CD14-positive monocyte (primary cell): ENCODE measurements at regions not wholly inside any gene's neighbourhood (a gene's known extent, or its start where the extent isn't known, plus 50 kb on each side); places are given as distances from the start of the nearest gene placed in this dataset.

Source experiments
- DNase-seq, 3 donors: peaks; one replicate each; pipeline ENCODE4 v3.0.0-alpha.2; 2011 to 2022
- H2AFZ ChIP-seq: 2 replicates; pipeline ENCODE4 v1.6.0; 2012; ENCODE audit warnings: mild to moderate bottlenecking, low read depth, low read length, inconsistent platforms; ENCODE audit not compliant: insufficient read depth, poor library complexity, severe bottlenecking
- H3K27ac ChIP-seq, 2 donors: 1 replicate in 1 of 2; 2 replicates in 1 of 2; pipeline ENCODE4 v1.5.1; 2012 to 2013; ENCODE audit warnings: low read length in 2 of 2, control low read depth in 1 of 2, inconsistent platforms in 1 of 2, low read depth in 1 of 2, mild to moderate bottlenecking in 1 of 2
- H3K27me3 ChIP-seq, 2 donors: one replicate each; pipeline versions ENCODE4 v1.6.0 to v1.6.1; 2011 to 2013; ENCODE audit warnings: low read length in 2 of 2; ENCODE audit not compliant: control insufficient read depth in 2 of 2, insufficient read depth in 2 of 2
- H3K36me3 ChIP-seq, 2 donors: replicated peaks in 1 of 2; 1 replicate in 1 of 2; 2 replicates in 1 of 2; pipeline versions ENCODE4 v1.5.1 to v1.6.1; 2012 to 2013; ENCODE audit warnings: low read length in 2 of 2, control low read depth in 1 of 2, inconsistent platforms in 1 of 2, mild to moderate bottlenecking in 1 of 2; ENCODE audit not compliant: insufficient read depth in 2 of 2, control insufficient read depth in 1 of 2
- H3K4me1 ChIP-seq, 2 donors: 1 replicate in 1 of 2; 2 replicates in 1 of 2; pipeline versions ENCODE4 v1.5.1 to v1.6.1; 2012 to 2013; ENCODE audit warnings: low read length in 2 of 2, control low read depth in 1 of 2, inconsistent platforms in 1 of 2, mild to moderate bottlenecking in 1 of 2, moderate library complexity in 1 of 2; ENCODE audit not compliant: insufficient read depth in 2 of 2, control insufficient read depth in 1 of 2
- H3K4me2 ChIP-seq: replicated peaks from 2 replicates; pipeline ENCODE3; 2012; ENCODE audit warnings: low read length, moderate library complexity, mild to moderate bottlenecking; ENCODE audit not compliant: poor library complexity, severe bottlenecking; ENCODE audit errors: extremely low read depth
- H3K4me3 ChIP-seq, 3 experiments: fragments of 200-600 bp in 1 of 3; sonication (generic) in 1 of 3; replicated peaks in 1 of 3; 1 replicate in 2 of 3; 2 replicates in 1 of 3; pipeline ENCODE4 v1.5.1; 2011 to 2013; ENCODE audit warnings: low read length in 3 of 3, mild to moderate bottlenecking in 3 of 3, control low read depth in 2 of 3, low read depth in 2 of 3, inconsistent platforms in 1 of 3, moderate library complexity in 1 of 3
- H3K79me2 ChIP-seq: 2 replicates; pipeline ENCODE4 v1.6.0; 2012; ENCODE audit warnings: mild to moderate bottlenecking, control low read depth, inconsistent platforms, low read length, moderate library complexity; ENCODE audit not compliant: insufficient read depth
- H3K9ac ChIP-seq: 2 replicates; pipeline ENCODE4 v1.6.0; 2017; ENCODE audit warnings: low read length, mild to moderate bottlenecking; ENCODE audit not compliant: insufficient read depth, poor library complexity, severe bottlenecking
- H3K9me3 ChIP-seq, 2 donors: replicated peaks in 1 of 2; 1 replicate in 1 of 2; 2 replicates in 1 of 2; pipeline versions ENCODE4 v1.5.1 to v1.6.1; 2012 to 2013; ENCODE audit warnings: low read length in 2 of 2, control low read depth in 1 of 2; ENCODE audit not compliant: control insufficient read depth in 1 of 2, insufficient read depth in 1 of 2
- H4K20me1 ChIP-seq: 2 replicates; pipeline ENCODE4 v1.6.0; 2012; ENCODE audit warnings: mild to moderate bottlenecking, low read length, control low read depth, moderate library complexity; ENCODE audit not compliant: insufficient read depth
- H3K27ac Mint-ChIP-seq, 7 donors: one replicate each; pipeline ENCODE4 v1.8.0; 2020; ENCODE audit warnings: mild to moderate bottlenecking in 7 of 7, mixed read lengths in 7 of 7, moderate library complexity in 6 of 7, inconsistent platforms in 2 of 7
- H3K27me3 Mint-ChIP-seq, 3 donors: one replicate each; pipeline ENCODE4 v1.8.0; 2021 to 2022; ENCODE audit warnings: low read depth in 3 of 3, mild to moderate bottlenecking in 3 of 3, mixed read lengths in 3 of 3, moderate library complexity in 3 of 3, inconsistent platforms in 1 of 3
- H3K36me3 Mint-ChIP-seq, 2 donors: one replicate each; pipeline ENCODE4 v1.8.0; 2020; ENCODE audit warnings: mixed read lengths in 2 of 2, inconsistent platforms in 1 of 2, mild to moderate bottlenecking in 1 of 2
- H3K4me1 Mint-ChIP-seq: one replicate; pipeline ENCODE4 v1.8.0; 2020; ENCODE audit warnings: mild to moderate bottlenecking, mixed read lengths
- H3K4me3 Mint-ChIP-seq, 2 donors: one replicate each; pipeline ENCODE4 v1.8.0; 2020; ENCODE audit warnings: mild to moderate bottlenecking in 2 of 2, mixed read lengths in 2 of 2, moderate library complexity in 1 of 2
- H3K9me3 Mint-ChIP-seq, 7 donors: one replicate each; pipeline ENCODE4 v1.8.0; 2020 to 2022; ENCODE audit warnings: mixed read lengths in 7 of 7, mild to moderate bottlenecking in 6 of 7, moderate library complexity in 6 of 7, inconsistent platforms in 2 of 7
- CTCF ChIP-seq: fragments of 200-600 bp; IDR thresholded peaks from one replicate; pipeline ENCODE4 v1.8.0; 2022; ENCODE audit warnings: antibody characterized with exemption, mild to moderate bottlenecking
- WGBS: methylation state at CpG from one replicate; pipeline ENCODE4 v1.1.5; 2013; ENCODE audit warnings: missing lambda C conversion rate; ENCODE audit not compliant: insufficient coverage; 5-methylcytosine and 5-hydroxymethylcytosine counted together
- intact Hi-C, 2 donors: fragments of 100-400 bp; cut with micrococcal nuclease; formaldehyde crosslinking; loops; one replicate each; pipeline versions ENCODE4 v1.15.0 to v1.15.1; 2023

GRCh38 chr15:35654332-35654731, 108.4 kb upstream of the DPH6 start:
- WGBS: no CpG with 5 or more reads among the region's 3 CpGs
- no peak overlapping the region for H3K4me3 Mint-ChIP-seq
- intact Hi-C loops: no loop called here
- no peak overlapping the region for H2AFZ ChIP-seq
- H3K9ac ChIP-seq: no peak overlapping the region
- no peak overlapping the region for H3K4me2 ChIP-seq
- H3K27me3 Mint-ChIP-seq: no peaks in the 10 kb centered on the region
- H4K20me1 ChIP-seq: no peaks in the 10 kb centered on the region
- no peaks in the 10 kb centered on the region for H3K36me3 ChIP-seq
- no peak for DNase-seq
- no peaks in the 10 kb centered on the region for H3K9me3 ChIP-seq
- TF ChIP-seq CTCF: no peak
- peaks cover 0 to 7% (median 2%) of the 10 kb centered on the region in 7 donors for H3K9me3 Mint-ChIP-seq
- no peak overlapping the region for H3K27ac Mint-ChIP-seq
- H3K4me3 ChIP-seq: no peak overlapping the region
- no peaks in the 10 kb centered on the region for H3K4me1 Mint-ChIP-seq
- H3K27ac ChIP-seq: no peak overlapping the region
- H3K4me1 ChIP-seq: no peaks in the 10 kb centered on the region
- H3K36me3 Mint-ChIP-seq: no peaks in the 10 kb centered on the region
- no peaks in the 10 kb centered on the region for H3K79me2 ChIP-seq
- no peaks in the 10 kb centered on the region for H3K27me3 ChIP-seq

DNA sequence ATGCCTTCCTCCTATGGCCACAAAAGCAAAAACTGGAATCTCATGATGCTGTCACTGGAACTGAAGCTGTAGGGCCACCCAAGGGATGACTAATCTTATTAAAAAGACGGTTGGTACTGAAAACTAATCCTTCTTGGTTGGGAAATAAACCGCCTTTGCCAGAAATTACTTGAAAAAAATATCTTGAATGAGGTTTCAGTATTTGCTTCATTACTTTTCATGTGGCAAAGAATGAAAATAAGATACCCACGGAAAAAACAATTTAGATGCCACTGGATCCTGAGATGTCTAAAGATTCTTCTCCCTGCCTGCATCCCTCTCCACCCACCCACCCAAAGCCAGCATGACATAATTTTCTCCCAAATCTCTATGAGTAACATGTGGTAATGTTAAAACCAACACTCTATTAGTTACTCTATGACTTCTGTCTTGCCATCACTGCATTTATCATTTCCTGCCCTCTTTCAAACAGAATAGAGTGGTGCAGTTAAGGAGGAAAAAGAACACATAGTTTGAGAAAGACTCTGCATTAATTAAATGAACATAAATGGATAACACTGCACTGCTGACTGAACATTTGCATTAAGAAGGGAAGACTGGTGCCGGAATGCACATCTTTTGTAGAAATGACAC, 111.8 kb upstream of the DPH6 start:
- Mint-ChIP-seq H3K36me3 (no peaks in the 10 kb centered on the region), H3K27ac (no peak overlapping the region), H3K27me3 (peaks cover 0 to 1% (median 0%) of the 10 kb centered on the region in 3 donors), H3K9me3 (peaks cover 0 to 7% (median 0%) of the 10 kb centered on the region in 7 donors), H3K4me3 (no peak overlapping the region), H3K4me1 (no peaks in the 10 kb centered on the region)
- intact Hi-C loops: no loop called here
- no peak overlapping the region for H2AFZ ChIP-seq
- no peaks in the 10 kb centered on the region for H3K36me3 ChIP-seq
- H3K27ac ChIP-seq: no peak overlapping the region
- no peak for TF ChIP-seq CTCF
- H3K9me3 ChIP-seq: no peaks in the 10 kb centered on the region
- H3K27me3 ChIP-seq: no peaks in the 10 kb centered on the region
- no peaks in the 10 kb centered on the region for H3K4me1 ChIP-seq
- no peaks in the 10 kb centered on the region for H3K79me2 ChIP-seq
- H4K20me1 ChIP-seq: no peaks in the 10 kb centered on the region
- no peak for DNase-seq
- H3K4me2 ChIP-seq: no peak overlapping the region
- 100% methylated on average over 1 of the region's 4 CpGs for WGBS
- H3K4me3 ChIP-seq: no peak overlapping the region
- H3K9ac ChIP-seq: no peak overlapping the region
